ENCODE measurements at regions not wholly inside any gene's neighbourhood (a gene's known extent, or its start where the extent isn't known, plus 50 kb on each side); places are given as distances from the start of the nearest gene placed in this dataset.

GRCh38 chr2:104472076-104472475 is 381.8 kb upstream of the POU3F3 start:
- TF ChIP-seq CTCF (IDR thresholded peaks at IDR 0.05): no peak

GRCh38 chr2:104473546-104473945 is 380.4 kb upstream of the POU3F3 start:
- Histone ChIP-seq H3K36me3 (replicated peaks in 1 of 2; ENCODE audit: control insufficient read depth in 1 of 2, insufficient read depth in 2 of 2, low read length in 2 of 2) (no peaks in the 10 kb centered on the region), H3K27ac (ENCODE audit: low read depth in 1 of 2, low read length in 2 of 2) (no peak overlapping the region), H3K4me1 (ENCODE audit: control insufficient read depth in 1 of 2, insufficient read depth in 2 of 2, low read length in 2 of 2) (no peaks in the 10 kb centered on the region), H4K20me1 (ENCODE audit: insufficient read depth, low read length) (no peaks in the 10 kb centered on the region), H3K27me3 (ENCODE audit: control insufficient read depth in 2 of 2, insufficient read depth in 2 of 2, low read length in 2 of 2) (no peaks in the 10 kb centered on the region), H2AFZ (ENCODE audit: insufficient read depth, low read depth, low read length, poor library complexity, severe bottlenecking) (no peak overlapping the region), H3K79me2 (ENCODE audit: insufficient read depth, low read length) (no peaks in the 10 kb centered on the region), H3K4me3 (replicated peaks in 1 of 3; ENCODE audit: low read depth in 2 of 3, low read length in 3 of 3) (no peak overlapping the region), H3K4me2 (replicated peaks; ENCODE audit: extremely low read depth, low read length, poor library complexity, severe bottlenecking) (no peak overlapping the region), H3K9me3 (replicated peaks in 1 of 2; ENCODE audit: control insufficient read depth in 1 of 2, insufficient read depth in 1 of 2, low read length in 2 of 2) (no peaks in the 10 kb centered on the region), H3K9ac (ENCODE audit: insufficient read depth, low read length, poor library complexity, severe bottlenecking) (no peak overlapping the region)
- peak; percentile 46 to 81 (median 67) for DNase-seq
- Mint-ChIP-seq H3K9me3 (peaks cover 0 to 2% (median 0%) of the 10 kb centered on the region in 7 donors), H3K27me3 (ENCODE audit: low read depth in 3 of 3) (peaks cover 0 to 7% (median 3%) of the 10 kb centered on the region in 3 donors), H3K4me1 (peaks cover 13% of the 10 kb centered on the region), H3K4me3 (no peak overlapping the region), H3K36me3 (no peaks in the 10 kb centered on the region), H3K27ac (peak overlapping the region in 3 of 7 donors; percentile 4 to 51 (median 41))
- WGBS (ENCODE audit: insufficient coverage): 10% methylated on average over 2 of the region's 2 CpGs
- TF ChIP-seq CTCF (IDR thresholded peaks at IDR 0.05): no peak
- intact Hi-C loops (cut with micrococcal nuclease): no loop called here

More at GRCh38 chr2:104472076-104472475, 381.8 kb upstream of the POU3F3 start:
- H4K20me1 ChIP-seq (ENCODE audit: insufficient read depth, low read length): no peaks in the 10 kb centered on the region
- no peaks in the 10 kb centered on the region for H3K4me1 ChIP-seq (ENCODE audit: control insufficient read depth in 1 of 2, insufficient read depth in 2 of 2, low read length in 2 of 2)
- no peak overlapping the region for H3K4me3 Mint-ChIP-seq
- H3K4me2 ChIP-seq (replicated peaks; ENCODE audit: extremely low read depth, low read length, poor library complexity, severe bottlenecking): no peak overlapping the region
- 100% methylated on average over 1 of the region's 2 CpGs for WGBS (ENCODE audit: insufficient coverage)
- H3K9me3 ChIP-seq (replicated peaks in 1 of 2; ENCODE audit: control insufficient read depth in 1 of 2, insufficient read depth in 1 of 2, low read length in 2 of 2): no peaks in the 10 kb centered on the region
- peaks cover 0 to 2% (median 0%) of the 10 kb centered on the region in 7 donors for H3K9me3 Mint-ChIP-seq
- no peaks in the 10 kb centered on the region for H3K36me3 ChIP-seq (replicated peaks in 1 of 2; ENCODE audit: control insufficient read depth in 1 of 2, insufficient read depth in 2 of 2, low read length in 2 of 2)
- H3K36me3 Mint-ChIP-seq: no peaks in the 10 kb centered on the region
- H3K27me3 ChIP-seq (ENCODE audit: control insufficient read depth in 2 of 2, insufficient read depth in 2 of 2, low read length in 2 of 2): no peaks in the 10 kb centered on the region
- peak overlapping the region in 1 of 7 donors; percentile 64 for H3K27ac Mint-ChIP-seq
- H3K4me3 ChIP-seq (replicated peaks in 1 of 3; ENCODE audit: low read depth in 2 of 3, low read length in 3 of 3): no peak overlapping the region
- H3K27ac ChIP-seq (ENCODE audit: low read depth in 1 of 2, low read length in 2 of 2): no peak overlapping the region
- no peaks in the 10 kb centered on the region for H3K79me2 ChIP-seq (ENCODE audit: insufficient read depth, low read length)
- H3K4me1 Mint-ChIP-seq: peaks cover 13% of the 10 kb centered on the region
- no peak overlapping the region for H2AFZ ChIP-seq (ENCODE audit: insufficient read depth, low read depth, low read length, poor library complexity, severe bottlenecking)
- H3K27me3 Mint-ChIP-seq (ENCODE audit: low read depth in 3 of 3): peaks cover 0 to 7% (median 3%) of the 10 kb centered on the region in 3 donors
- H3K9ac ChIP-seq (ENCODE audit: insufficient read depth, low read length, poor library complexity, severe bottlenecking): no peak overlapping the region
- no peak for DNase-seq
- intact Hi-C loops (cut with micrococcal nuclease): no loop called here
